Activated naive CD8-positive, alpha-beta T cell treated with anti-CD3 and anti-CD28 coated beads, Interleukin-2, amount 50 U/mL, for 16 hours (primary cell): ENCODE measurements at regions not wholly inside any gene's neighbourhood (a gene's known extent, or its start where the extent isn't known, plus 50 kb on each side); places are given as distances from the start of the nearest gene placed in this dataset.
"Not testable (repeated sequence)": the region's sequence is repeated elsewhere in the genome, so short reads cannot be mapped to it uniquely, and the experiment has no call there.

Experiments
- DNase-seq: peaks from one replicate; pipeline ENCODE4 v3.0.0-alpha.2; 2020; ENCODE audit warnings: low read depth, low spot score

GRCh38 chr5:67985686-67986387 is 229.7 kb upstream of the PIK3R1 start:
- no peak for DNase-seq

GRCh38 chr5:67984546-67984945 is 231.0 kb upstream of the PIK3R1 start:
- DNase-seq, result no peak

DNA sequence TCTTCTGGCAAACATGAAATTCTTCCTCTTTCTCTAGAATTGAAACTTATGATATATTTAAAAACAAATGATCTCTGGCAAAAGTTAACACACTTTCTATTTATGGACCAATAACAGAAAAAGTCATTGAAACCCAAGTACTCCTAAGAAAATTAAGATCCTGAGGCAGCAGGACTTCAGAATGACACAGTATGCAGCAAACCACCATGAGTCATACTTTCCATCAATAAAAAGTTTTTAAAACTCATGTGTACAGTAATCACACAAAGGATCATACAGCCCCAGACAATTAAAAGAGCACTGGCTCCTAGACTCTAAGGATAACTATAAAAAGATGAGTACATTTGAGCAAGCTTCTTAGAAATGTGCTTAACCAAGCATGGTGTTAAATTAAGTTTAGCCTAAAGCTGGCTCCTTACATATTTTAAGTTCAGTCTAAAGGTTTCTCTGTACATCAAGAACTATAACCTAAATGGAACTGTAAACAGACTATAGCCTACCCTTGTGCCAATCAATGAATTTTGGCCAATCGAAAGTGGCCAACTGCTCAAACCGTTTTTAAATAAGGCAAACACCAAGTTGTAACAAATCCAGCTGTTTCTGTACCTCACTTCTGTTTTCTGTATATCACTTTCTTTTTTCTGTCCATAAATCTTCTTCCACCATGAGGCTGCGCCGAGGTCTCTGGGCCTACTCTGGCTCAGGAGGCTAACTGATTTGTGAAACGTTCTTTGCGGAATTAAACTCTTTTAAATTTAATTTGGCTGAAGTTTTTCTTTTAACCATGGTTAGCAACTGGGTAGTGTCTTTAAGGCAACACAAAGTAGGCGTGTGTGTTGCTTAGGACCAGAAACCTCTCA is 232.1 kb upstream of the PIK3R1 start:
- DNase-seq, result no peak

GRCh38 chr5:67982160-67982559 is 233.4 kb upstream of the PIK3R1 start:
- DNase-seq, result not testable (repeated sequence)

GRCh38 chr5:67978171-67978570 is 237.4 kb upstream of the PIK3R1 start:
- DNase-seq, result no peak

GRCh38 chr5:67976891-67977601 is 238.5 kb upstream of the PIK3R1 start:
- DNase-seq, result no peak

- DNase-seq, result no peak
Measured at GRCh38 chr5:67976181-67976580, 239.4 kb upstream of the PIK3R1 start.

- no peak for DNase-seq
Measured at GRCh38 chr5:67974471-67974870, 241.1 kb upstream of the PIK3R1 start.

- DNase-seq, result no peak
Measured at GRCh38 chr5:67974054-67974453, 241.5 kb upstream of the PIK3R1 start.

DNA sequence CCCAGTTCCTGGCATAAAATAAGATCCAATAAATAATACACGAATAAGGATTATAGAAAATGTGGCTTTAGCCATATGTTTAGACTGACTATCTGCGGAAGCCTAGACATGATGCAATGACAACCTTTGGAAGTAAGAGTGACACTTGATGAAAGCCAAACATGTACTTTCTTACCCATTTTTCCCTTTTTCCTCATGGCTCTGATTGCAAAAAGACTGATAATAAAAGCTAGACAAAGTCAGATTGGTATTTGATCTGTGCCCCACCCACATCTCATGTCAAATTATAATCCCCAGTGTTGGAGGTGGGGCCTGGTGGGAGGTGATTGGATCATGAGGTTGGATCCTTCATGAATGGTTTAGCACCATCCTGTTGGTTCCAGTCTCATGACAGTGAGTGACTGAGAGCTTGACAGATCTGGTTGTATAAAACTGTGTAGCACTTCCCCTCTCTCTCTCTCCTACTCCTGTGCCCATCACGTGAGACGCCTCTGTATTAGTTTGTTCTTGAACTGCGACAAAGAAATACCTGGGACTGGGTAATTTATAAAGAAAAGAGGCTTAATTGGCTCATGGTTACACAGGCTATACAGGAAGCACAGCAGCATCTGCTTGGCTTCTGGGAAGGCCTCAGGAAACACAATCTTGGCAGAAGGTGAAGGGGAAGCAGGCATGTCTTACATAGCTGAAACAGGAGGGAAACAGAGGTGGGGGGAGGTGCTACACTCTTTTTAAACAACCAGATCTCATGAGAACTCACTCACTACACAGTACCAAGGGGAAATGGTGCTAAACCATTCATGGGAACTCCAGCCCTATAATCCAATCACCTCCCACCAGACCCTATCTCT is 243.4 kb upstream of the PIK3R1 start:
- no peak for DNase-seq

DNA sequence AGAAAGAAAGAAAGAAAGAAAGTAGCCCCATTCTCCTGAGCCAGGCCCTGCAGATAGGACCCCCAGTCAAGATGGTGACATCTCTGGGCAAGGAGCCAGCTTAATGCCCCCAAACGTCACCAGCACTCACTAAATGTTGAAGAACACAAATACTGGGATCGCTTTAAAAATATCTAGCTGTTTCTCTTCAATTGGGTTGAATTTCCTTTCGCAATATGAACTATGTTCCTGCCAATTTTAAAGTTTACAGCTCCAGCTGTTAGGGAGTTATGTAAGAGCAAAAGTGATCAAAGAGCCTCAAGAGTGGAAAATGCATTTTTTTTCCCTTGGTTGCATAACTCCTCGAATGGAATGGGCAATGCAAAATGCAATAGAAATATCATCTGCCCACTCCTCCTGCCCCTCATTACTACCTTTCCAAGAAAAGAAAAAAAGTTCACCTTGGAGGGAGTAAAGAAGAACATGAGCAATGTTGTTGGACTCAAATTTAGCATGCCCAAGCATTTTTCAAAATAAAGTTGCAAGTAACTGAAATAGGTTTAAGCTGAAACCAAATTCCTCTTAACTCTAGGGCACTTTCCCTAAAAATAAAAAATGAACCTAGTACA is 244.2 kb upstream of the PIK3R1 start:
- no peak for DNase-seq

DNA sequence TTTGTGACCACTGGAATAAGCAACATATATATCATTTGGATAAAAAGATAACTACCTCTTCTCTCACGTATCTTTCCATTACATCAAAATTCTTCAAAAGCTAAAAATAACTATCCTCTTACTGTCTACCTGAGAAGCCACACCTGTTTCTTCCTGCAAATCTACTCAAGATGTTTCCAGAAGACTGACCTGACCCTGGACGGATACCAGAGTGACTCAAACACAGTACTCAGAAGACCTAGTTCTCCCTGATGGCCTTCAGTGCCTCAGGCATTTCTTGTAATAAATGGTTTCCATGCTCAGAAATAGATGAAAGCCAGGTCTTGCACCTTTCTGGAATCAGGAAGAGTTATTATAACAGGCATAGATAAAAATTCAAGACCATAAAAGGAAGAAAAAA is 245.9 kb upstream of the PIK3R1 start:
- DNase-seq, result no peak

GRCh38 chr5:67969176-67969575 is 246.4 kb upstream of the PIK3R1 start:
- no peak for DNase-seq

DNA sequence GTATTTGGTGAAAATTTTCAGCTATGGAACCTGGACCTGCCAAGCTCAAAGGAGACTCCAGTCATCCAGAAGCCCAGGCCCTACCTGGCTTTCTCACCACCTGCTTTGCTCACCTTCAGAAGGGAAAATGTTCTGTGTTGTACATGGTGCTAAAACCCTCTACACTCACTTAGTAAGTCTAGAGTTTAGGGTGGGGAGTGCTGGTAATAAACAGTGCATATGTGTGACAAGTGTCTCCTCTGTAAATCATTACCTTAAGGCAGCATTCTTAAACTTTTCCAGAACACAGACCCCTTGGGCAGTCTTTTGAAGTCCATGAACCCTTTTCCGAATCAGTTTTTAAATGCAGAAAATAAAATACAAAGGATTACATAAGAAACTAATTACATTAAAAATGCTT is 248.8 kb upstream of the PIK3R1 start:
- no peak for DNase-seq

GRCh38 chr5:67964619-67965018 is 250.9 kb upstream of the PIK3R1 start:
- DNase-seq, result no peak

DNA sequence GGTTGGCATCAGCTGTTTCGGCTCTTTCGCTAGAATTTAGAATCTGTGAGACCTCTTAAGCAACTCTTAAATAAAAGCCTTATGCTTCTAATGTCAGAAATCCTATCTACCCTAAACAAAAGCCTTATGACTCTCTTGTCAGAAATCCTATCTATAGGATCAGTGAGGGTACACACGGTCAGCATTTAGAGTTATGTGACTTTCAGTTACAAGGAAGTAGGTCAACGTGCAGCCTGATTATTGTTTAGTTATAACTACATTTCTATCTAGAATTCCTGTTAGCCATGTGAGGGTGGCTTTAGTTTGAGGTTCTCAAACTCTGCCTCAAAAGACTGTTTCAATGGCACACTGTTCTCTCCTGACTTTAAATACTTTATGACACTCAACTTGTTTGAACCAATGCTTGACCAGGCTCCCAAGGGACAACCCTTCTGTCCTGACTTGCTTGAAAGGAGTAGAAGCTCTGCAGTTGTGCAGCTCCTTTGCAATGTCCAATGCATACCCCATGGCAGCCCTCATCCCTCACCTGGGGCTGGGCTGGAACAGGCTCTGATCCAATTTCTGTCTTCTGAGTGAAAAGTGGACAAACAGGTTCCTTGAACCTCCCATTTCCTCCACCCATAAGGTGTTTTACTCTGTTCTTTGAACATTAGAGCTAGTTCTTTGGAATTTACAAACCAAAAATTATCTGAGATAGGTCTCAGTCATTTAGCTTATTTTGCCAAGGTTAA is 251.6 kb upstream of the PIK3R1 start:
- DNase-seq, result no peak

DNA sequence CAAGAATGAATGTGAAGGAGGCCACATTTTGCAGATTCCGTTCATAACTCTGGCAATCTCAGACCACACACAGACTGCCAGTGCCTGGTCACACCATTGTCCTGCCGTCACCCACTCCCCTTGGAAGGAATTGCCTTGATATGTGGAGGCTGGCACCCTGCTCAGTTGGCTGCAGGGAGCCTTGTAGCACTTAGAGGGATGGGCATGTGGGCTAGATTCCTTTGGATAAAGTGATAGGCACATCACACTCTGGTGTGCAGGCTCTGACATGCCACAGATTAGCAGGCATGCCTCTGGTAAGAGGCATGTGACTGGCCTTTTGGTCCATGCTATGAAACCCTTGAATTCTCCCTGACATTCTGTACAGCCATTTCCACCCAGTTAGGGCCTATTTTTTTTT is 254.6 kb upstream of the PIK3R1 start:
- no peak for DNase-seq

GRCh38 chr5:67957374-67957773 is 258.2 kb upstream of the PIK3R1 start:
- DNase-seq, result no peak

DNA sequence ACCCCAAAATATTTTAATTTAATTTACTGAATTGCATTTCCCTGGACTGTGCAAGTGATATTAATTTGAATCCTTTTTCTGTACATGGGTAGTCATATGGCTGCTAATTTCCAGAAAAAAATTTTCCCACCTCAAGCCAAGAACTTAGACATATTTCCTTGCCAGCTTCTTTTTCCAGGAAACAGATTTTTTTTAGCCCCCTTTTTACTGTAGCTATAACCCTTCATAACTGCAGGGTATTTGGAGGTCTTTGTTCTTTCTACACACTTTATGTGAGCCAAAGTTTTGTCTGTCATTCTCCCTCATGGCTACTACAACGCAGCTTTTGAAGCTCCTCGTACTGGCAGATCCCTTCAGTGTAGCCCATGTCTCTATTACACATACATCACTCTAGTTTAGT is 261.2 kb upstream of the PIK3R1 start:
- no peak for DNase-seq

DNA sequence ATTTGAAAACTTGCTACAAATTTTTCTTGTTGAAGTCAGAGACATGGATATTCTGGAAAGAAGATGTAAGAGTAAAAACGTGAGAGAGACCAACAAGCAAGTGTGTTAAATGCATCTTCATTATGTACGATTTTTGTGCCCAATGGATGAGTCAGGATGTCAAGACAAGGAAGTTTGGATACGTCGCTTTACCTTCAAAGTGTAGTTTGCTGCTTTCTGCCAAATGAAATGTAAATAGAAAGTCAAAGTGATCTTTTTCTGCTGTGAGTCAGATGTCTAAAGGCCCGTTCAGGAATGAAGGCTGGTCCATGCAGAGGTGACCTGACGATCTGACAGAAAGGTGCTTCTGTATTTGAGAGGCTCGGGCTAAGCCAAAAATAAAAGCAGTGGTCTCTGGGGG is 273.1 kb upstream of the PIK3R1 start:
- no peak for DNase-seq
